SU-DHL-6 (cell line): ENCODE measurements at regions not wholly inside any gene's neighbourhood (a gene's known extent, or its start where the extent isn't known, plus 50 kb on each side); places are given as distances from the start of the nearest gene placed in this dataset.

Experiments
- H2AFZ ChIP-seq: fragments of 200-600 bp; sonication (generic); 2 replicates; pipeline ENCODE4 v1.6.1; 2014; ENCODE audit warnings: low read depth, mild to moderate bottlenecking, moderate library complexity, mixed read lengths, antibody characterized with exemption, low read length; ENCODE audit not compliant: severe bottlenecking
- H3F3A ChIP-seq: fragments of 200-600 bp; shearing (Covaris generic); 2 replicates; pipeline ENCODE4 v1.6.0; 2016; ENCODE audit warnings: antibody characterized with exemption, mild to moderate bottlenecking; ENCODE audit not compliant: insufficient read depth
- H3K27ac ChIP-seq: fragments of 200-600 bp; sonication (generic); 2 replicates; pipeline ENCODE4 v1.5.1; 2016; ENCODE audit warnings: low read depth, mild to moderate bottlenecking, low read length, moderate library complexity, mixed read lengths
- H3K27me3 ChIP-seq: fragments of 200-600 bp; sonication (generic), shearing (Covaris generic); 2 replicates; pipeline ENCODE4 v1.6.0; 2014; ENCODE audit warnings: mild to moderate bottlenecking, low read length
- H3K36me3 ChIP-seq: fragments of 200-600 bp; sonication (generic); 2 replicates; pipeline ENCODE4 v1.6.1; 2014; ENCODE audit warnings: mild to moderate bottlenecking, low read length, mixed read lengths
- H3K4me2 ChIP-seq: fragments of 300-600, 200-600 bp; shearing (Covaris generic), sonication (generic); 2 replicates; pipeline ENCODE4 v1.6.0; 2014; ENCODE audit warnings: low read length, low read depth, mild to moderate bottlenecking; ENCODE audit not compliant: poor library complexity, severe bottlenecking
- H3K4me3 ChIP-seq: fragments of 200-600 bp; sonication (generic); 2 replicates; pipeline ENCODE4 v1.5.1; 2014; ENCODE audit warnings: antibody characterized with exemption, low read length, mild to moderate bottlenecking, mixed read lengths; ENCODE audit not compliant: insufficient read depth, poor library complexity, severe bottlenecking
- H3K79me2 ChIP-seq: fragments of 200-600 bp; sonication (generic); 2 replicates; pipeline ENCODE4 v1.6.1; 2014; ENCODE audit warnings: mild to moderate bottlenecking, low read length, moderate library complexity; ENCODE audit not compliant: insufficient read depth
- H3K9ac ChIP-seq: fragments of 200-600 bp; sonication (generic); 2 replicates; pipeline ENCODE4 v1.7.0; 2014; ENCODE audit warnings: mild to moderate bottlenecking, low read length
- H3K9me2 ChIP-seq: fragments of 200-600 bp; sonication (generic); replicated peaks from 2 replicates; pipeline ENCODE4 v1.6.1; 2014; ENCODE audit warnings: low read length; ENCODE audit not compliant: insufficient read depth
- H3K9me3 ChIP-seq: fragments of 200-600 bp; sonication (generic); 2 replicates; pipeline ENCODE4 v1.6.1; 2014; ENCODE audit warnings: low read length, mixed read lengths; ENCODE audit not compliant: insufficient read depth
- H4K20me1 ChIP-seq: fragments of 200-600 bp; sonication (generic); 2 replicates; pipeline ENCODE4 v1.6.1; 2014; ENCODE audit warnings: low read depth, mild to moderate bottlenecking, antibody characterized with exemption, low read length, moderate library complexity, mixed read lengths
- EZH2phosphoT487 ChIP-seq: fragments of 200-600 bp; sonication (generic), shearing (Covaris generic); conservative IDR thresholded peaks from 2 replicates; pipeline ENCODE4 v1.6.1; 2018; ENCODE audit warnings: mild to moderate bottlenecking, antibody characterized with exemption, low read length, moderate library complexity, mixed read lengths
- TF ChIP-seq, protein P1 (sequence below): fragments of 200-600 bp; sonication (generic); IDR thresholded peaks from one replicate; pipeline ENCODE4 v1.5.1; 2017; ENCODE audit warnings: antibody characterized with exemption, mild to moderate bottlenecking, low read length, moderate library complexity; ENCODE audit not compliant: insufficient read depth, poor library complexity, severe bottlenecking

DNA sequence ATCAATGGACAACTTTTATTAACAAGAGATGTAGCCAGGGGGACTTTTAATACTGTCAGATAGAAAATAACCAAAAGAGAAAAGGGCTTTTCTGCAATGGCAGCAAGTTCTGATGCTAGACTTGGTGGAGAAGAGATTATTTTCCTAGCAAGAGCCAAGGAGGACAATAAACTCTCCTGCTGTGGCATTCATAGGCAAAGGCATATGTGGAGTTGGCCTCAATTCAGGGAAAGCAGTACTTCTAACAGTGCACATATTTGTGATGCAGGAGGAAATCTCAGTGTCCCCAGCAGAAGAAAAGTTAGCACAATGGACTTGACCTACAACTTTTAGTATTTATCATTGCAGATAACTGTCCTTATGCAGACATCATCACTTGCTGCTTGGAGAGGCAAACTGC is 75.1 kb upstream of the GRIK1 start:
- Histone ChIP-seq H3K4me2 (no peak overlapping the region), H3K4me3 (no peak overlapping the region), H3K36me3 (no peaks in the 10 kb centered on the region), H3F3A (no peaks in the 10 kb centered on the region), H3K79me2 (no peaks in the 10 kb centered on the region), H3K27me3 (no peaks in the 10 kb centered on the region), H2AFZ (no peak overlapping the region), H3K9me2 (no peaks in the 10 kb centered on the region), H3K9ac (no peak overlapping the region), H4K20me1 (no peaks in the 10 kb centered on the region), H3K27ac (no peak overlapping the region), H3K9me3 (no peaks in the 10 kb centered on the region)
- TF ChIP-seq, protein P1, sequence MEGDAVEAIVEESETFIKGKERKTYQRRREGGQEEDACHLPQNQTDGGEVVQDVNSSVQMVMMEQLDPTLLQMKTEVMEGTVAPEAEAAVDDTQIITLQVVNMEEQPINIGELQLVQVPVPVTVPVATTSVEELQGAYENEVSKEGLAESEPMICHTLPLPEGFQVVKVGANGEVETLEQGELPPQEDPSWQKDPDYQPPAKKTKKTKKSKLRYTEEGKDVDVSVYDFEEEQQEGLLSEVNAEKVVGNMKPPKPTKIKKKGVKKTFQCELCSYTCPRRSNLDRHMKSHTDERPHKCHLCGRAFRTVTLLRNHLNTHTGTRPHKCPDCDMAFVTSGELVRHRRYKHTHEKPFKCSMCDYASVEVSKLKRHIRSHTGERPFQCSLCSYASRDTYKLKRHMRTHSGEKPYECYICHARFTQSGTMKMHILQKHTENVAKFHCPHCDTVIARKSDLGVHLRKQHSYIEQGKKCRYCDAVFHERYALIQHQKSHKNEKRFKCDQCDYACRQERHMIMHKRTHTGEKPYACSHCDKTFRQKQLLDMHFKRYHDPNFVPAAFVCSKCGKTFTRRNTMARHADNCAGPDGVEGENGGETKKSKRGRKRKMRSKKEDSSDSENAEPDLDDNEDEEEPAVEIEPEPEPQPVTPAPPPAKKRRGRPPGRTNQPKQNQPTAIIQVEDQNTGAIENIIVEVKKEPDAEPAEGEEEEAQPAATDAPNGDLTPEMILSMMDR: no peak
- no peak for TF ChIP-seq EZH2phosphoT487

DNA sequence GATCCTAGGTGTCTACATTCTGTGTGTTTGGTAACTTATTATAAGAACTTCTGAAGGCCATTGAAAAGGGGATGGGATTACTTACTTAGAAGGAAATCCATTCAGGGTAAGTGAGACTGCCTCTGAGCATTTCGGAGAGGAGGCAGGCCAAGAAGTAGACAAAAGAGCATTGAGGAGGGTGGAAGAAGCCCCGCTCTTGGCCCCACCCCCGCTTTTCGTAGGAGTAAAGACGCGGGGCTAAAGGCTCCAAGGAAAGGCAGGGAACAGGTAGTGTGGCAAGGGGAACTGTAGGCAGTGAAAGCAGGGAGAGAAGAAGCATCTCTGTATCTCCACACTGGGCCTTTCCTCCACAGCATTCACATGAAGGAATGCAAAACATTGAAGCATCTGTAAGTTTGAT is 51.8 kb upstream of the GRIK1 start:
- H3K9me2 ChIP-seq: no peaks in the 10 kb centered on the region
- TF ChIP-seq, protein P1: no peak
- no peak for TF ChIP-seq EZH2phosphoT487

DNA sequence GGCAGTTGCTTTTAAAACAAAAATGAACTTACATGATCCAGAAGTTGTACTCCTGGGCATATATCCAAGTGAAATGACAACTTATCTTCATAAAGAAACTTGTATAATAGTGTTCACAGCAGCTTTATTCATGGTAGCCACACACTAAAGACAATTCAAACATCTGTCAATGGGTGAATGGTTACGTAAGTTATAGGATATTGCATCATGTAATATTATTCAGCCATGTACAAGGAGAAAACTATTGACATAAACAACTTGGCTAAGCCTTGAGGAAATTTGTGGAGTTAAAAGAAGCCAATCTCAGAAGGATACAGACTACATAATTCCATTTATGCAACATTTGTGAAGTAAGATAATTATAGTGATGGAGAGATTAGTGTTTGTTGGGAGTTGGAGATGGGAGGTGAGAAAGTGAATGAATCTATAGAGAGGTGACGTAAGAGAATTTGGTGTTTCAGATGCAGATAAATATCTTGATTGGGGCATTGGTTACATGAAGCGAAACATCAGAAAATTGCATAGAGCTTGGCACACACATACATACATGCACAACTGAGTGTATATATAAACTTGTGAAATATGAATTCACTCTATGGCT is 49.9 kb upstream of the GRIK1 start:
- H3K4me3 ChIP-seq: no peak overlapping the region
- TF ChIP-seq, protein P1: no peak
- no peak for TF ChIP-seq EZH2phosphoT487
- no peak overlapping the region for H3K4me2 ChIP-seq
- no peaks in the 10 kb centered on the region for H3K36me3 ChIP-seq
- no peaks in the 10 kb centered on the region for H3K27me3 ChIP-seq
- no peak overlapping the region for H2AFZ ChIP-seq
- no peaks in the 10 kb centered on the region for H3K79me2 ChIP-seq
- H4K20me1 ChIP-seq: no peaks in the 10 kb centered on the region
- H3F3A ChIP-seq: no peaks in the 10 kb centered on the region
- H3K9ac ChIP-seq: no peak overlapping the region
- H3K9me3 ChIP-seq: no peaks in the 10 kb centered on the region
- H3K27ac ChIP-seq: no peak overlapping the region
- H3K9me2 ChIP-seq: no peaks in the 10 kb centered on the region

More for the DNA sequence above, 51.8 kb upstream of the GRIK1 start:
- Histone ChIP-seq H3K4me3 (no peak overlapping the region), H3K9me3 (no peaks in the 10 kb centered on the region), H3K27me3 (no peaks in the 10 kb centered on the region), H2AFZ (no peak overlapping the region), H4K20me1 (no peaks in the 10 kb centered on the region), H3K36me3 (no peaks in the 10 kb centered on the region), H3F3A (no peaks in the 10 kb centered on the region), H3K79me2 (no peaks in the 10 kb centered on the region), H3K9ac (no peak overlapping the region), H3K4me2 (no peak overlapping the region), H3K27ac (no peak overlapping the region)
